ENCODE measurements at regions not wholly inside any gene's neighbourhood (a gene's known extent, or its start where the extent isn't known, plus 50 kb on each side); places are given as distances from the start of the nearest gene placed in this dataset.

DNA sequence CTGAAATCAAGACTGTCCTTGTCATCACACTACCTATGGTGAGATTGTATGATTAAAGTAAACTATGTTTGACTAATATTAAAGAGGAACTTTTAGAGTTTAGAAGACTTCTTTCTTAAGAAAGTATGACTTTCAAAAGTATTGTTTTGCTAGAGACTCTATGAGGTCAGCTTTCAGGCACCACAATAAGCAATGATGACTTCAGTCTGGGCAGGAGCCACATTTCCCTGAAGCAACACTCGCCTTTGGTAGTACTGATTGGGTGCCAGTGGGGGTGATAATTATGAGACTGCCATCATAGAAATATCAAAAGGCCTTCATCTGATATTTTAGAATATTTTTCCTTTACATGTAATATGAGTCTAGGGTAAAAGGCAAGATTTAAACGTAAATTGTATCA is 212.6 kb downstream of the DTHD1 start:
- intact Hi-C loops (cut with micrococcal nuclease) = no loop called here
- DNase-seq = no peak
- ChIA-PET POLR2A (no interaction called here), CTCF (no interaction called here)
- H3K36me3 Mint-ChIP-seq (ENCODE audit: low read depth) = no peaks in the 10 kb centered on the region
- no peak for ATAC-seq
- TF ChIP-seq, protein P1, sequence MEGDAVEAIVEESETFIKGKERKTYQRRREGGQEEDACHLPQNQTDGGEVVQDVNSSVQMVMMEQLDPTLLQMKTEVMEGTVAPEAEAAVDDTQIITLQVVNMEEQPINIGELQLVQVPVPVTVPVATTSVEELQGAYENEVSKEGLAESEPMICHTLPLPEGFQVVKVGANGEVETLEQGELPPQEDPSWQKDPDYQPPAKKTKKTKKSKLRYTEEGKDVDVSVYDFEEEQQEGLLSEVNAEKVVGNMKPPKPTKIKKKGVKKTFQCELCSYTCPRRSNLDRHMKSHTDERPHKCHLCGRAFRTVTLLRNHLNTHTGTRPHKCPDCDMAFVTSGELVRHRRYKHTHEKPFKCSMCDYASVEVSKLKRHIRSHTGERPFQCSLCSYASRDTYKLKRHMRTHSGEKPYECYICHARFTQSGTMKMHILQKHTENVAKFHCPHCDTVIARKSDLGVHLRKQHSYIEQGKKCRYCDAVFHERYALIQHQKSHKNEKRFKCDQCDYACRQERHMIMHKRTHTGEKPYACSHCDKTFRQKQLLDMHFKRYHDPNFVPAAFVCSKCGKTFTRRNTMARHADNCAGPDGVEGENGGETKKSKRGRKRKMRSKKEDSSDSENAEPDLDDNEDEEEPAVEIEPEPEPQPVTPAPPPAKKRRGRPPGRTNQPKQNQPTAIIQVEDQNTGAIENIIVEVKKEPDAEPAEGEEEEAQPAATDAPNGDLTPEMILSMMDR (IDR thresholded peaks at IDR 0.05) = no peak
- H3K4me3 Mint-ChIP-seq = no peak overlapping the region
- H3K4me1 Mint-ChIP-seq (ENCODE audit: low read depth) = no peaks in the 10 kb centered on the region
- peaks cover 1% of the 10 kb centered on the region for H3K27me3 Mint-ChIP-seq
- no peak overlapping the region for H3K27ac Mint-ChIP-seq
- H3K9me3 Mint-ChIP-seq = no peaks in the 10 kb centered on the region

DNA sequence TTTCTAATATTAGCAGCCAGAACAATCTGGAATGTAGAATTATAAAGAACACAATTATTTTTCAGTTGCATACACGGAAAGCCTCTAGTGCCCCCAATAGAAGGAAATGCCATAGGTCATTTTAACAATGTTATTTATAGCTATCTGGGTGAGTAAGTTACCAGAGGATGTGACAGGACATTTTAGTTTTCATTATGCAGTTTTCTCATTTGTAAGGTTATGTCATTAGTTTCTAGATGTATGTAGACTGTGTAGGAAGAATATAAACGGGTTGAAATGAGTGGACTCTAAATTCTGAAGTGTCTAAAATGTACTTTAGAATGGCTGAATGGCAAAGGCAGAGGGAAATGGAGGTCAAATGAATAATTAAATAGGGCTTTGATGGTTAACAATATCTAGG is 213.3 kb downstream of the DTHD1 start:
- ChIA-PET POLR2A (no interaction called here), CTCF (no interaction called here)
- Mint-ChIP-seq H3K9me3 (no peaks in the 10 kb centered on the region), H3K27ac (no peak overlapping the region), H3K36me3 (ENCODE audit: low read depth) (no peaks in the 10 kb centered on the region), H3K4me3 (no peak overlapping the region), H3K27me3 (peaks cover 1% of the 10 kb centered on the region), H3K4me1 (ENCODE audit: low read depth) (no peaks in the 10 kb centered on the region)
- TF ChIP-seq, protein P1 (IDR thresholded peaks at IDR 0.05) = no peak
- intact Hi-C loops (cut with micrococcal nuclease) = no loop called here
- DNase-seq = no peak
- ATAC-seq = no peak

DNA sequence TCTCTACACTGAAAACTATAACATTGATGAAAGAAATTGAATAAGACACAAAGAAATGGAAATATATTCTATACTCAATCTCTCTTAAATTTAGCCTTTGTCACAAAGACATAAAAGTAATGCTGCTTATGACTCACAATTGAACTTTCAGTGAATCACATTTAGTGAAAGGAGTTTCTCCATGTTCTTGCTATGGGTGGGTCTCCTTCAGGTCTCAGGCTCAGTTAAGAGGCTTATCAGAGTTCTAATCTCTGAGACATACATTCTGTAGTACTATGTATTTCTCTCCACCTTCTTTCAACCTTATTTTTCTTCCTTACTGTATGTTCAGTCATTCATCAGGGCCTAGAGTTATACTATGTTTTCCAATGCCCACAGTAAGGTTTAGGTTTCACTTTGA is 220.9 kb downstream of the DTHD1 start:
- intact Hi-C loops (cut with micrococcal nuclease) = no loop called here
- CTCF ChIA-PET = no interaction called here
- Mint-ChIP-seq H3K27me3 (peaks cover 7% of the 10 kb centered on the region), H3K9me3 (no peaks in the 10 kb centered on the region), H3K4me3 (no peak overlapping the region), H3K36me3 (ENCODE audit: low read depth) (no peaks in the 10 kb centered on the region), H3K4me1 (ENCODE audit: low read depth) (no peaks in the 10 kb centered on the region), H3K27ac (no peak overlapping the region)
- ATAC-seq (peak; percentile 49), DNase-seq (no peak)
- TF ChIP-seq, protein P1 (IDR thresholded peaks at IDR 0.05) = no peak
- POLR2A ChIA-PET = no interaction called here

DNA sequence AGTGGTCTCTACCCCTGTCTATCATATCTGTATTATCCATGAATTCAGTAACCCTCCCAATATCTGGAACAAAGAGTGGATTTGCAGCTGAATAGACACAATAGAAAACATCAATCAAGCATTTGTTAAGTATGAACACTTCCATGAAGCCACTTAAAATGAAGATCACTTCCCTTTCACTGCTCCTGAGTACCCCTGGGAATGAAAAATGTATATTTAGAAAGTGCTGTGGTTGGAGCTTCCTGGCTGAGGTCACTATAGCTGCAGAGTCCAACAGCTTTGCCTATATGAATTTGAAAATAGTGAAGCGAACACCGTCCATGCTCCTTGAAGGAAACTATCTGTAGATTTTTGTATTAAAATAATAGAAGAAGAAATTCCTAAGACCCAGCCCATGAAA is 227.0 kb downstream of the DTHD1 start:
- ChIA-PET CTCF (no interaction called here), POLR2A (no interaction called here)
- intact Hi-C loops (cut with micrococcal nuclease) = no loop called here
- DNase-seq = no peak
- no peak overlapping the region for H3K4me3 Mint-ChIP-seq
- no peak overlapping the region for H3K27ac Mint-ChIP-seq
- peaks cover 2% of the 10 kb centered on the region for H3K27me3 Mint-ChIP-seq
- H3K36me3 Mint-ChIP-seq (ENCODE audit: low read depth) = no peaks in the 10 kb centered on the region
- no peaks in the 10 kb centered on the region for H3K4me1 Mint-ChIP-seq (ENCODE audit: low read depth)
- no peaks in the 10 kb centered on the region for H3K9me3 Mint-ChIP-seq
- no peak for ATAC-seq
- TF ChIP-seq, protein P1 (IDR thresholded peaks at IDR 0.05) = no peak

DNA sequence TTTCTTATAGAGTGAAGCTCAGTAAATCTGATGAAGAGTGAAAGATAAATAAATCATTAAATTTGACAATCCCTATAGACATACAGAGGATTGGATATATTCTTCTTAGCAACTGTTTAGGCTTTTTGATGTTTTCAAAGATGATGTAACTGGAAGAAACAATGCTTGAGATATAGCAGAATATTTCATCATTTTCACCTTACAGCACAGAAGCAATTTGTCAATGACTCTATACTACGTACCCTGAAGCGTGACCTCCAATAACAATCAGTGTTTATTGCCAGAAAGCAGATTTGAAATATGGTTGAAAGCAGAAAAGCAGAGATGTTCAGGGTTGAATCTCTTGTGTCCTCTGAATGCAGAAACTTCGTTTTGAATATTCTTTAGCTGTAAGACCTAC is 228.4 kb downstream of the DTHD1 start:
- Mint-ChIP-seq H3K4me1 (ENCODE audit: low read depth) (no peaks in the 10 kb centered on the region), H3K9me3 (no peaks in the 10 kb centered on the region), H3K36me3 (ENCODE audit: low read depth) (no peaks in the 10 kb centered on the region), H3K27me3 (peaks cover 2% of the 10 kb centered on the region), H3K27ac (no peak overlapping the region), H3K4me3 (no peak overlapping the region)
- POLR2A ChIA-PET = no interaction called here
- TF ChIP-seq, protein P1 (IDR thresholded peaks at IDR 0.05) = no peak
- CTCF ChIA-PET = no interaction called here
- DNase-seq (no peak), ATAC-seq (no peak)
- intact Hi-C loops (cut with micrococcal nuclease) = no loop called here
